ENCODE measurements at regions not wholly inside any gene's neighbourhood (a gene's known extent, or its start where the extent isn't known, plus 50 kb on each side); places are given as distances from the start of the nearest gene placed in this dataset.

DNA sequence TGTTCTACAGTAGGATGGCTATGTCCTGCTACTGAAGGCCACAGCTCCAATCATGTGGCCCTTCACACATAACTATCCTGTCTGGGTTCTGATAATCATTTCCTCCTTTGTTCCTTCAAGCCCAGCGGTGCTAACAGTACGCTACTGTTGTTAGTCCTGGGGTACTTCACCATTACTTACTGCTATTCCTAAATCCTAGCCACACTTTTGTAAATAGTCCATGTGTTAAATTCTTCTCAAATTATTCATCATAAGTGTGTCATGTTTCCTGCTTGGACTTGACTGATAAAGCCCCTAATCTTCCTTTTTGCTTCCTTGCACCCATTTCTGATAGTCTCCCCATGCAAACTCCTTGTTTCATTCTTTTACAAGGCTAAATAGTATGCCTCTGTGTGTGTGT is 332.6 kb downstream of the FGF13 start:
- H3K27ac ChIP-seq (ENCODE audit: low read depth, low read length): no peak overlapping the region
- peaks cover 8% of the 10 kb centered on the region; the same call in 1 of the 2 replicates for H3K9me3 ChIP-seq (ENCODE audit: control insufficient read depth, insufficient read depth, low read length)
- no peaks in the 10 kb centered on the region for H3K36me3 ChIP-seq (ENCODE audit: control insufficient read depth, insufficient read depth, low read length)
- no peak overlapping the region for H3K4me3 ChIP-seq (ENCODE audit: low read depth, low read length)
- H3K4me1 ChIP-seq (ENCODE audit: control insufficient read depth, insufficient read depth, low read length): no peaks in the 10 kb centered on the region
- H3K27me3 ChIP-seq (ENCODE audit: control insufficient read depth, insufficient read depth, low read length): no peaks in the 10 kb centered on the region
- H3K9ac ChIP-seq (ENCODE audit: low read depth, low read length): no peak overlapping the region

- H3K4me1 ChIP-seq (ENCODE audit: control insufficient read depth, insufficient read depth, low read length): no peaks in the 10 kb centered on the region
- H3K36me3 ChIP-seq (ENCODE audit: control insufficient read depth, insufficient read depth, low read length): no peaks in the 10 kb centered on the region
- H3K4me3 ChIP-seq (ENCODE audit: low read depth, low read length): no peak overlapping the region
- no peak overlapping the region for H3K27ac ChIP-seq (ENCODE audit: low read depth, low read length)
- H3K9me3 ChIP-seq (ENCODE audit: control insufficient read depth, insufficient read depth, low read length): no peaks in the 10 kb centered on the region
- no peaks in the 10 kb centered on the region for H3K27me3 ChIP-seq (ENCODE audit: control insufficient read depth, insufficient read depth, low read length)
- H3K9ac ChIP-seq (ENCODE audit: low read depth, low read length): no peak overlapping the region
These were observed 303.4 kb downstream of the FGF13 start for GRCh38 chrX:138408101-138408500.

DNA sequence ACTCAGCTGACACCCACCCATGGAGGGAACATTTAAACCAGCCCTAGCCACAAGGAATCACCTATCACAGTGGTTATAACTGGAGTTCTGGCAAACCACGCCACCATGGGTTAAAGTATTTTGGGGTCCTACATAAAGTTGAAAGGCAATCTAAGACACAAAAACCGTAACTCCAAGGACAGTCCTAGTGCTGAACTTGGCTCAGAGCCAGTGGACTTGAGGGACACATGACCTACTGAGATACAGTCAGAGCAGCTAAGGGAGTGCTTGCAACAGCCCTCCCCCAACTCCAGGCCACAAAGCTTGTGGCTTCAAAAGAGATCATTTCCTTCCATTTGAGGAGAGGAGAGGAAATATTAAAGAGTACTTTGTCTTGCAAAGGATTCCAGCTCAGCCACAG is 300.5 kb downstream of the FGF13 start:
- H3K9me3 ChIP-seq (ENCODE audit: control insufficient read depth, insufficient read depth, low read length): no peaks in the 10 kb centered on the region
- H3K9ac ChIP-seq (ENCODE audit: low read depth, low read length): no peak overlapping the region
- no peaks in the 10 kb centered on the region for H3K4me1 ChIP-seq (ENCODE audit: control insufficient read depth, insufficient read depth, low read length)
- no peak overlapping the region for H3K4me3 ChIP-seq (ENCODE audit: low read depth, low read length)
- no peak overlapping the region for H3K27ac ChIP-seq (ENCODE audit: low read depth, low read length)
- no peaks in the 10 kb centered on the region for H3K36me3 ChIP-seq (ENCODE audit: control insufficient read depth, insufficient read depth, low read length)
- no peaks in the 10 kb centered on the region for H3K27me3 ChIP-seq (ENCODE audit: control insufficient read depth, insufficient read depth, low read length)
